MM.1S (cell line): ENCODE measurements at regions not wholly inside any gene's neighbourhood (a gene's known extent, or its start where the extent isn't known, plus 50 kb on each side); places are given as distances from the start of the nearest gene placed in this dataset.

Experiments
- EZH2 ChIP-seq: fragments of 300-600 bp; sonication (generic); optimal IDR thresholded peaks from 2 replicates; pipeline ENCODE3; 2017; ENCODE audit warnings: low read depth, mild to moderate bottlenecking, antibody characterized with exemption, low read length, mixed read lengths
- EZH2phosphoT487 ChIP-seq: fragments of 300-600 bp; sonication (generic); IDR thresholded peaks from 2 replicates; pipeline ENCODE4 v1.6.1; 2018; ENCODE audit warnings: antibody characterized with exemption, low read length
- TF ChIP-seq, protein P1 (sequence below): fragments of 300-600 bp; sonication (generic); IDR thresholded peaks from 2 replicates; pipeline ENCODE4 v1.5.1; 2016; ENCODE audit warnings: antibody characterized with exemption, low read length, mixed read lengths

- TF ChIP-seq, protein P1, sequence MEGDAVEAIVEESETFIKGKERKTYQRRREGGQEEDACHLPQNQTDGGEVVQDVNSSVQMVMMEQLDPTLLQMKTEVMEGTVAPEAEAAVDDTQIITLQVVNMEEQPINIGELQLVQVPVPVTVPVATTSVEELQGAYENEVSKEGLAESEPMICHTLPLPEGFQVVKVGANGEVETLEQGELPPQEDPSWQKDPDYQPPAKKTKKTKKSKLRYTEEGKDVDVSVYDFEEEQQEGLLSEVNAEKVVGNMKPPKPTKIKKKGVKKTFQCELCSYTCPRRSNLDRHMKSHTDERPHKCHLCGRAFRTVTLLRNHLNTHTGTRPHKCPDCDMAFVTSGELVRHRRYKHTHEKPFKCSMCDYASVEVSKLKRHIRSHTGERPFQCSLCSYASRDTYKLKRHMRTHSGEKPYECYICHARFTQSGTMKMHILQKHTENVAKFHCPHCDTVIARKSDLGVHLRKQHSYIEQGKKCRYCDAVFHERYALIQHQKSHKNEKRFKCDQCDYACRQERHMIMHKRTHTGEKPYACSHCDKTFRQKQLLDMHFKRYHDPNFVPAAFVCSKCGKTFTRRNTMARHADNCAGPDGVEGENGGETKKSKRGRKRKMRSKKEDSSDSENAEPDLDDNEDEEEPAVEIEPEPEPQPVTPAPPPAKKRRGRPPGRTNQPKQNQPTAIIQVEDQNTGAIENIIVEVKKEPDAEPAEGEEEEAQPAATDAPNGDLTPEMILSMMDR, result no peak
- no peak for TF ChIP-seq EZH2
- no peak for TF ChIP-seq EZH2phosphoT487
Observed at GRCh38 chr15:93497291-93497690, 408.3 kb upstream of the RGMA start.
